ENCODE measurements at regions not wholly inside any gene's neighbourhood (a gene's known extent, or its start where the extent isn't known, plus 50 kb on each side); places are given as distances from the start of the nearest gene placed in this dataset.

- no peaks in the 10 kb centered on the region for H3K79me2 ChIP-seq (ENCODE audit: insufficient read depth)
- no peak overlapping the region for H3K9ac ChIP-seq
- no peak overlapping the region for H3K27ac ChIP-seq (ENCODE audit: low read depth in 2 of 2, low read length in 1 of 2)
- ChIA-PET POLR2A (no interaction called here), CTCF (no interaction called here)
- H2AFZ ChIP-seq (ENCODE audit: low read depth), result no peak overlapping the region
- no peaks in the 10 kb centered on the region for H3K36me3 ChIP-seq (replicated peaks in 1 of 2; ENCODE audit: control insufficient read depth in 1 of 2, insufficient read depth in 2 of 2, low read length in 1 of 2)
- H3K27me3 ChIP-seq (ENCODE audit: insufficient read depth), result peaks cover 8% of the 10 kb centered on the region; the same call in 1 of the 2 replicates
- no peaks in the 10 kb centered on the region for H3F3A ChIP-seq (replicated peaks; ENCODE audit: insufficient read depth)
- H3K4me2 ChIP-seq, result no peak overlapping the region
- no peaks in the 10 kb centered on the region for H3K9me3 ChIP-seq
- 5% methylated on average over 3 of the region's 3 CpGs for WGBS (ENCODE audit: low lambda C conversion rate)
- TF ChIP-seq USF1 (IDR thresholded peaks at IDR 0.05; ENCODE audit: borderline replicate concordance, low read depth) (no peak), USF2 (IDR thresholded peaks at IDR 0.05; ENCODE audit: borderline replicate concordance, low read depth, low read length) (no peak), MXI1 (IDR thresholded peaks at IDR 0.05; ENCODE audit: low read depth, low read length) (no peak), IRF3 (IDR thresholded peaks at IDR 0.05; ENCODE audit: low read depth, low read length) (no peak), TCF12 (IDR thresholded peaks at IDR 0.05) (no peak), GATA2 (CRISPR knock-in tag; IDR thresholded peaks at IDR 0.05) (no peak), YY1 (IDR thresholded peaks at IDR 0.05; ENCODE audit: low read depth) (no peak), RXRA (IDR thresholded peaks at IDR 0.05; ENCODE audit: borderline replicate concordance, low read depth) (no peak), ELF1 (IDR thresholded peaks at IDR 0.05) (no peak), MEF2A (IDR thresholded peaks at IDR 0.05; ENCODE audit: borderline replicate concordance, low read depth) (no peak), NRF1 (IDR thresholded peaks at IDR 0.05; ENCODE audit: low read depth, low read length) (no peak)
- no peaks in the 10 kb centered on the region for H4K20me1 ChIP-seq (ENCODE audit: insufficient read depth)
- DNase-seq, result no peak
- H3K4me3 ChIP-seq (ENCODE audit: low read depth in 2 of 2, low read length in 1 of 2), result no peak overlapping the region
- no peaks in the 10 kb centered on the region; a peak in 1 of 4 replicates for H3K4me1 ChIP-seq (ENCODE audit: control insufficient read depth in 1 of 2, insufficient read depth in 2 of 2, low read depth in 1 of 2, low read length in 1 of 2)
- no peaks in the 10 kb centered on the region for H3K9me2 ChIP-seq
Observed at GRCh38 chr5:130885027-130885426, 280.0 kb downstream of the HINT1 start.

GRCh38 chr5:130884023-130884422, 281.0 kb downstream of the HINT1 start:
- Histone ChIP-seq H4K20me1 (ENCODE audit: insufficient read depth) (no peaks in the 10 kb centered on the region), H3K9me2 (no peaks in the 10 kb centered on the region), H3K36me3 (replicated peaks in 1 of 2; ENCODE audit: control insufficient read depth in 1 of 2, insufficient read depth in 2 of 2, low read length in 1 of 2) (no peaks in the 10 kb centered on the region), H3K79me2 (ENCODE audit: insufficient read depth) (no peaks in the 10 kb centered on the region), H3K4me3 (ENCODE audit: low read depth in 2 of 2, low read length in 1 of 2) (no peak overlapping the region), H3K9me3 (no peaks in the 10 kb centered on the region), H3K9ac (no peak overlapping the region), H3K4me2 (no peak overlapping the region), H2AFZ (ENCODE audit: low read depth) (no peak overlapping the region), H3K27me3 (ENCODE audit: insufficient read depth) (no peaks in the 10 kb centered on the region; the same call in 1 of the 2 replicates), H3K4me1 (ENCODE audit: control insufficient read depth in 1 of 2, insufficient read depth in 2 of 2, low read depth in 1 of 2, low read length in 1 of 2) (no peaks in the 10 kb centered on the region; a peak in 1 of 4 replicates), H3K27ac (ENCODE audit: low read depth in 2 of 2, low read length in 1 of 2) (no peak overlapping the region), H3F3A (replicated peaks; ENCODE audit: insufficient read depth) (no peaks in the 10 kb centered on the region)
- DNase-seq, result no peak
- POLR2A ChIA-PET, result no interaction called here
- CTCF ChIA-PET, result interaction anchor here (1.7 kb wide), 1 partner anchor 13 kb away, joined by 6 read pairs; no protein-coding TSS in a partner anchor
- 8% methylated on average over 2 of the region's 2 CpGs for WGBS (ENCODE audit: low lambda C conversion rate)
- TF ChIP-seq RFX5 (IDR thresholded peaks at IDR 0.05; ENCODE audit: low read length), result no peak
- TF ChIP-seq JUND (IDR thresholded peaks at IDR 0.05), result no peak
- TF ChIP-seq MAX (IDR thresholded peaks at IDR 0.05; ENCODE audit: low read depth), result no peak
- no peak for TF ChIP-seq TAF1 (IDR thresholded peaks at IDR 0.05; ENCODE audit: borderline replicate concordance, low read depth, low read length)
- no peak for TF ChIP-seq USF2 (IDR thresholded peaks at IDR 0.05; ENCODE audit: borderline replicate concordance, low read depth, low read length)
- no peak for TF ChIP-seq CHD2 (IDR thresholded peaks at IDR 0.05; ENCODE audit: low read length, partially characterized antibody)
- no peak for TF ChIP-seq RXRA (IDR thresholded peaks at IDR 0.05; ENCODE audit: borderline replicate concordance, low read depth)
- TF ChIP-seq PBX3 (IDR thresholded peaks at IDR 0.05), result no peak
- no peak for TF ChIP-seq TCF12 (IDR thresholded peaks at IDR 0.05)
- TF ChIP-seq SMC3 (IDR thresholded peaks at IDR 0.05; ENCODE audit: low read depth, low read length), result no peak
- no peak for TF ChIP-seq SIN3A (IDR thresholded peaks at IDR 0.05; ENCODE audit: borderline replicate concordance, low read depth, low read length)
- no peak for TF ChIP-seq ELF1 (IDR thresholded peaks at IDR 0.05)
- TF ChIP-seq ZBTB33 (IDR thresholded peaks at IDR 0.05; ENCODE audit: borderline replicate concordance, low read depth), result no peak
- TF ChIP-seq MXI1 (IDR thresholded peaks at IDR 0.05; ENCODE audit: low read depth, low read length), result no peak
